Right atrium auricular region (tissue), 2 donors: ENCODE measurements at regions not wholly inside any gene's neighbourhood (a gene's known extent, or its start where the extent isn't known, plus 50 kb on each side); places are given as distances from the start of the nearest gene placed in this dataset.

Experiments used
- DNase-seq: peaks from one replicate; pipeline ENCODE4 v3.0.0-alpha.2; 2019; ENCODE audit warnings: low spot score
- H3K27ac ChIP-seq, 2 donors: fragments of 200-600 bp; sonication (generic); 1 replicate in 1 of 2; 2 replicates in 1 of 2; pipeline ENCODE4 v1.5.1; 2016 to 2019
- H3K27me3 ChIP-seq, 2 donors: fragments of 200-600 bp; sonication (generic); one replicate each; pipeline versions ENCODE4 v1.5.1 to v1.6.0; 2017 to 2019
- H3K36me3 ChIP-seq: fragments of 200-600 bp; sonication (generic); one replicate; pipeline ENCODE4 v1.5.1; 2016
- H3K4me1 ChIP-seq, 2 donors: fragments of 200-600 bp; sonication (generic); one replicate each; pipeline versions ENCODE4 v1.5.1 to v1.6.0; 2017 to 2019
- H3K4me3 ChIP-seq, 2 donors: fragments of 200-600 bp; sonication (generic); 1 replicate in 1 of 2; 2 replicates in 1 of 2; pipeline ENCODE4 v1.5.1; 2017 to 2019; ENCODE audit warnings: mild to moderate bottlenecking in 1 of 2, moderate library complexity in 1 of 2
- H3K9me3 ChIP-seq, 2 donors: fragments of 200-600 bp; sonication (generic); one replicate each; pipeline ENCODE4 v1.5.1; 2019
- TF ChIP-seq, protein P1 (sequence below), 2 donors: fragments of 200-600 bp; sonication (generic); IDR thresholded peaks; one replicate each; pipeline ENCODE4 v1.5.1; 2019; ENCODE audit warnings: antibody characterized with exemption in 2 of 2

DNA sequence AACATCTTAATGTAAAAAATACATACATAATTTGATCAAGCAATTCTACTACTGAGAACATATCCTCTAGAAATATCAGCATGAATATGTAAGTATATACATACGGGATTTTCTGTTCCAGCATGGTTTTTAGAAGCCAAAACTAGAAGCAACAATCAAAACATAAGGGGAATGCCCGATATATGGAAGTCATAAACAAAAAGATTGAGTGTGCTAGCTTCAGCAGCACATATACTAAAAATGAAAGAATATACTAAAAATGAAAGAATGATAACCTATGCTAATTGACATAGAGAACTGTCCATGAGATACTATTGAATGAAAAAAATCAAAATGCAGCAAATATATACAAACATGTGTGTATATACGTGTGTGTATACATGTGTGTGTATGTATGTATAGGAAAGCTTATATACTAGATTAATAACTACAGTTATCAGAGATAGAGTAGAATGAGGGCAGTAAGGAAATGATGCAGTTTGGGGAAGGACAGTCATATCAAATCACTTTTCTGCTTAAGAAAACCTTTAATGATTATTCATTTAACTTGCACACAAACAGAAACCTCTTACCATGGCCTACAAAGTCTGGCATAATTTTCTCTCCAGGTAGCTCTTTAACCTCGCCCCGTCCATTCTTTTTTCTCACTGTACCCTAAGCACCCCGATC is 72.9 kb downstream of the NPY start:
- TF ChIP-seq, protein P1, sequence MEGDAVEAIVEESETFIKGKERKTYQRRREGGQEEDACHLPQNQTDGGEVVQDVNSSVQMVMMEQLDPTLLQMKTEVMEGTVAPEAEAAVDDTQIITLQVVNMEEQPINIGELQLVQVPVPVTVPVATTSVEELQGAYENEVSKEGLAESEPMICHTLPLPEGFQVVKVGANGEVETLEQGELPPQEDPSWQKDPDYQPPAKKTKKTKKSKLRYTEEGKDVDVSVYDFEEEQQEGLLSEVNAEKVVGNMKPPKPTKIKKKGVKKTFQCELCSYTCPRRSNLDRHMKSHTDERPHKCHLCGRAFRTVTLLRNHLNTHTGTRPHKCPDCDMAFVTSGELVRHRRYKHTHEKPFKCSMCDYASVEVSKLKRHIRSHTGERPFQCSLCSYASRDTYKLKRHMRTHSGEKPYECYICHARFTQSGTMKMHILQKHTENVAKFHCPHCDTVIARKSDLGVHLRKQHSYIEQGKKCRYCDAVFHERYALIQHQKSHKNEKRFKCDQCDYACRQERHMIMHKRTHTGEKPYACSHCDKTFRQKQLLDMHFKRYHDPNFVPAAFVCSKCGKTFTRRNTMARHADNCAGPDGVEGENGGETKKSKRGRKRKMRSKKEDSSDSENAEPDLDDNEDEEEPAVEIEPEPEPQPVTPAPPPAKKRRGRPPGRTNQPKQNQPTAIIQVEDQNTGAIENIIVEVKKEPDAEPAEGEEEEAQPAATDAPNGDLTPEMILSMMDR (IDR thresholded peaks at IDR 0.05): no peak
- H3K4me1 ChIP-seq: no peaks in the 10 kb centered on the region
- DNase-seq: no peak
- no peak overlapping the region for H3K27ac ChIP-seq
- no peaks in the 10 kb centered on the region for H3K27me3 ChIP-seq
- no peak overlapping the region for H3K4me3 ChIP-seq
- no peaks in the 10 kb centered on the region for H3K9me3 ChIP-seq
- H3K36me3 ChIP-seq: no peaks in the 10 kb centered on the region

DNA sequence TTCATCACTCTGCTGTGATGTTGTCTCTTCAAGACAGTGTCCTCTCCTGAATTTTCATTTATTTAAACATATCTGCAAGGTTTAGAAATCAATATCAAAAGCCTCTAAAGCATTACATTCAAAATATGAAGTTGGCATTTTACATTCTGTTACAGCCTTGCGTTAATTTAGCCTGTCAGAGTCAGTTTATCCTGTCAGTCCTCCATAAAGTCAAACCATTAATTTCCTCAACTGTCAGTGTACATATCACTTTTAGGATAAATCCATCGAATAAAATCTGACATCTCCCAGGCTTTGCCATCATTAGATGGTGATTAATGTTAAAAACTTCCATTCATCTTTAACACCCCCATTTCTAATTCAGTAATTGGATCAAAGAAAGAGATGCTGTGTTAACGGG is 77.0 kb downstream of the NPY start:
- H3K36me3 ChIP-seq: no peaks in the 10 kb centered on the region
- no peaks in the 10 kb centered on the region for H3K27me3 ChIP-seq
- H3K4me3 ChIP-seq: no peak overlapping the region
- no peaks in the 10 kb centered on the region for H3K9me3 ChIP-seq
- TF ChIP-seq, protein P1 (IDR thresholded peaks at IDR 0.05): no peak
- DNase-seq: no peak
- no peak overlapping the region for H3K27ac ChIP-seq
- no peaks in the 10 kb centered on the region for H3K4me1 ChIP-seq

DNA sequence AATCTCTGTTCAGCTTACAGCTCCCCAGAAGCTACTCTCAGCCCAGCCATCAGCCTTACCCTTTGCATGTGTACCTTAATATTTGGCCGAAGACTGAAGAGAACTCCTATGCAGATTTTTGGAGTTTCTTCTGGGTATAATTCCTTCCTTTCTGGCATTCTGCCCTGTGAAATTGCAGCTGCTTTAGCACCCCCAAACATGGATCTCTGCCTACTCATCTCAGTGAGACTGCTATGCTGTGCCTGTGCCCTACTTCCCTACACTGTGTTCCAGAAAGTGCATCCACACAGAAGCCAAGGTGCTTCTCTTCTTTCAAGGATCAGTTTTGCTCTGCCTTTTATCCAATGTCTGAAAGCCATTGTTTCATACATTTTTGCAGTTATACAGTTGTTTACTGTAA is 81.6 kb downstream of the NPY start:
- Histone ChIP-seq H3K4me1 (no peaks in the 10 kb centered on the region), H3K27me3 (no peaks in the 10 kb centered on the region), H3K9me3 (no peaks in the 10 kb centered on the region), H3K27ac (no peak overlapping the region), H3K4me3 (no peak overlapping the region), H3K36me3 (no peaks in the 10 kb centered on the region)
- TF ChIP-seq, protein P1 (IDR thresholded peaks at IDR 0.05): no peak
- DNase-seq: no peak

DNA sequence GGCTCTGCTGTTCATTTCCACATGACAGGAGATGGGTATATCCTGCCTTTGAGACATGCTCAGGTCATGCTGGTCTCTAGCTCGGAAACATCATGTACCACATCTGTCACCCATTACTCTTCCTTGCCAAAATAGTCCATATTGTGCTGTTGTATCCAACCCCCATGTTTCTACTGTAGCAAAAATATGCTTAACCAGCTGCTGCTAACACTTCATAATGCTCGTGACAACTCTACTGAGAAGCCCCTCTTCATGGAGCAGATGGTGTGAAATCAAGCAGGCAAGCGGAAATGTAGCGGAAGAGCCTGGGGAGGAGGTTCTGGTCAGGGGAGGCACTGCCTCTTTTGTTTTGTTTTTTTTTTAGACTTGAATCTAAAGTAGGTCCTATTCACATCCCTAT is 82.9 kb downstream of the NPY start:
- H3K27ac ChIP-seq: no peak overlapping the region
- no peak for DNase-seq
- no peak overlapping the region for H3K4me3 ChIP-seq
- H3K9me3 ChIP-seq: no peaks in the 10 kb centered on the region
- no peaks in the 10 kb centered on the region for H3K36me3 ChIP-seq
- TF ChIP-seq, protein P1 (IDR thresholded peaks at IDR 0.05): no peak
- no peaks in the 10 kb centered on the region for H3K4me1 ChIP-seq
- H3K27me3 ChIP-seq: no peaks in the 10 kb centered on the region

DNA sequence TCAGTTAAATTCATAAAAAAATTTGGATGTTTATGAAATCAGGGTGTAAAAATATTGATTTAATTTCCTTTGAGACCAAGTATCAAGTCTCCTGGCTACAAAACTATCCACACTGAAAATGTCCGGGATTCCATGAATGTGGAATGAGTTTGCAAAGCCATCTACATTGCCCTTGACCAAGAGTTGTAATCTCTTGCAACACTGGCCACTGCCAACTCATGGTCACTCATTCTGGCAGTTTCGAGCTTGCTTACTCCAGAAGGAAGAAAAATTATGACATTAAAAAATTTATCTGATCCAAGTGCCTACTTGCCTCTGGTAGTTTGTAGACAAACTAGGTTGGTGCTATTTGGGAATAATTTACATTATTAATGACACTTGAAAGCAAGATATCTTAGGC is 84.2 kb downstream of the NPY start:
- Histone ChIP-seq H3K36me3 (no peaks in the 10 kb centered on the region), H3K27me3 (no peaks in the 10 kb centered on the region), H3K27ac (no peak overlapping the region), H3K4me1 (no peaks in the 10 kb centered on the region), H3K4me3 (no peak overlapping the region), H3K9me3 (no peaks in the 10 kb centered on the region)
- DNase-seq: no peak
- TF ChIP-seq, protein P1 (IDR thresholded peaks at IDR 0.05): no peak

DNA sequence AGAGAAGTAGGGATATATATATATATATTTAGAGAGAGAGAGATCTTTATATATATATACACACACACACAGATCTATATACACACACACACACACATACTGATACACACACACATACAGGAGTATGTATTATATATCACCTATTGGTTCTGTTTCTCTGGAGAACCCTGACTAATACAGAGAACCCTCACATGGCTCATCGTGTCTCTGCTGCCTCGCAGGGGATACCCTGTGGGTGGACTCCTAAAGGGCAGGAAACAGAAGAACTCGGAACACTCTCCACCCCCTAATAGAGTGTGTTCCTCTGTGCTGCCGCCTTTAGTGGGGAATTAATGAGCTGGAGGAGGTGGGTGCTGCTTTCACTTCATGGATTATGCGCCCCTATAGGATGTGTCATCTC is 86.6 kb downstream of the NPY start:
- H3K27me3 ChIP-seq: no peaks in the 10 kb centered on the region
- H3K36me3 ChIP-seq: no peaks in the 10 kb centered on the region
- no peak overlapping the region for H3K27ac ChIP-seq
- TF ChIP-seq, protein P1 (IDR thresholded peaks at IDR 0.05): no peak
- H3K4me3 ChIP-seq: no peak overlapping the region
- no peaks in the 10 kb centered on the region for H3K4me1 ChIP-seq
- H3K9me3 ChIP-seq: no peaks in the 10 kb centered on the region
- DNase-seq: no peak
